H9 (cell line): ENCODE measurements at regions not wholly inside any gene's neighbourhood (a gene's known extent, or its start where the extent isn't known, plus 50 kb on each side); places are given as distances from the start of the nearest gene placed in this dataset.

Experiments used
- DNase-seq: peaks from one replicate; pipeline ENCODE4 v3.0.0-alpha.2; 2017
- H2AFZ ChIP-seq: one replicate; pipeline ENCODE4 v1.6.1; 2013; ENCODE audit warnings: mild to moderate bottlenecking, low read length, control low read depth, moderate library complexity
- H2AK5ac ChIP-seq: 2 replicates; pipeline ENCODE4 v1.6.1; 2013; ENCODE audit warnings: low read length, control low read depth, mixed read lengths; ENCODE audit not compliant: insufficient read length
- H2BK120ac ChIP-seq: one replicate; pipeline ENCODE4 v1.6.1; 2013; ENCODE audit warnings: low read depth, mild to moderate bottlenecking, low read length, control low read depth, inconsistent platforms; ENCODE audit not compliant: poor library complexity, severe bottlenecking
- H2BK12ac ChIP-seq: 2 replicates; pipeline ENCODE4 v1.6.1; 2013; ENCODE audit warnings: low read length, control low read depth, mixed read lengths, low read depth; ENCODE audit not compliant: insufficient read length
- H2BK15ac ChIP-seq: 2 replicates; pipeline ENCODE4 v1.6.1; 2013; ENCODE audit warnings: low read depth, low read length, control low read depth
- H2BK20ac ChIP-seq: one replicate; pipeline ENCODE4 v1.6.1; 2013; ENCODE audit warnings: low read depth, mild to moderate bottlenecking, low read length, control low read depth, inconsistent platforms; ENCODE audit not compliant: poor library complexity, severe bottlenecking
- H2BK5ac ChIP-seq: 2 replicates; pipeline ENCODE4 v1.6.1; 2013; ENCODE audit warnings: low read length, control low read depth, mixed read lengths; ENCODE audit not compliant: insufficient read length
- H3K14ac ChIP-seq: 2 replicates; pipeline ENCODE4 v1.6.1; 2013; ENCODE audit warnings: low read length, control low read depth; ENCODE audit not compliant: insufficient read depth
- H3K18ac ChIP-seq: 2 replicates; pipeline ENCODE4 v1.6.1; 2013; ENCODE audit warnings: low read depth, mild to moderate bottlenecking, mixed read lengths, low read length, control low read depth; ENCODE audit not compliant: insufficient read length
- H3K23ac ChIP-seq: 2 replicates; pipeline ENCODE4 v1.6.1; 2013; ENCODE audit warnings: low read length, control low read depth, mixed read lengths, low read depth; ENCODE audit not compliant: insufficient read length
- H3K23me2 ChIP-seq: 2 replicates; pipeline ENCODE4 v1.6.1; 2013; ENCODE audit warnings: low read depth, mild to moderate bottlenecking, mixed read lengths, low read length, control low read depth; ENCODE audit not compliant: insufficient read length, poor library complexity, severe bottlenecking
- H3K27ac ChIP-seq: 2 replicates; pipeline ENCODE4 v1.5.1; 2013; ENCODE audit warnings: low read length, control low read depth, mixed read lengths, low read depth; ENCODE audit not compliant: insufficient read length
- H3K27me3 ChIP-seq: 2 replicates; pipeline ENCODE4 v1.6.1; 2013; ENCODE audit warnings: low read length, control low read depth, inconsistent platforms; ENCODE audit not compliant: insufficient read depth
- H3K4ac ChIP-seq: 2 replicates; pipeline ENCODE4 v1.6.1; 2013; ENCODE audit warnings: low read depth, mild to moderate bottlenecking, control low read depth, inconsistent platforms, low read length, moderate library complexity
- H3K4me1 ChIP-seq: 2 replicates; pipeline ENCODE4 v1.6.1; 2013; ENCODE audit warnings: low read length, control low read depth, inconsistent platforms; ENCODE audit not compliant: insufficient read depth
- H3K4me2 ChIP-seq: 2 replicates; pipeline ENCODE4 v1.6.1; 2013; ENCODE audit warnings: low read length, control low read depth, mixed read lengths; ENCODE audit not compliant: insufficient read length, insufficient read depth
- H3K56ac ChIP-seq: 2 replicates; pipeline ENCODE4 v1.6.1; 2013; ENCODE audit warnings: low read depth, mild to moderate bottlenecking, mixed read lengths, low read length, control low read depth; ENCODE audit not compliant: insufficient read length
- H3K79me1 ChIP-seq: 2 replicates; pipeline ENCODE4 v1.6.1; 2013; ENCODE audit warnings: low read depth, mild to moderate bottlenecking, moderate library complexity, low read length, control low read depth, inconsistent platforms; ENCODE audit not compliant: insufficient read depth, poor library complexity, severe bottlenecking
- H3K79me2 ChIP-seq: 2 replicates; pipeline ENCODE4 v1.6.1; 2013; ENCODE audit warnings: low read length, control low read depth, inconsistent platforms; ENCODE audit not compliant: insufficient read depth
- H3K9ac ChIP-seq: 2 replicates; pipeline ENCODE4 v1.6.1; 2013; ENCODE audit warnings: low read length, control low read depth, mixed read lengths; ENCODE audit not compliant: insufficient read length; ENCODE audit errors: extremely low read depth
- H3K9me3 ChIP-seq: one replicate; pipeline ENCODE4 v1.6.1; 2013; ENCODE audit warnings: low read depth, low read length, inconsistent platforms; ENCODE audit not compliant: control insufficient read depth
- H3T11ph ChIP-seq: one replicate; pipeline ENCODE4 v1.6.1; 2013; ENCODE audit warnings: mild to moderate bottlenecking, low read length, control low read depth, inconsistent platforms
- H4K20me1 ChIP-seq: one replicate; pipeline ENCODE4 v1.6.1; 2013; ENCODE audit not compliant: control insufficient read depth, insufficient read length, insufficient read depth
- H4K5ac ChIP-seq: 2 replicates; pipeline ENCODE4 v1.6.1; 2013; ENCODE audit warnings: low read depth, mild to moderate bottlenecking, mixed read lengths, low read length, control low read depth; ENCODE audit not compliant: insufficient read length
- H4K8ac ChIP-seq: replicated peaks from 2 replicates; pipeline ENCODE4 v1.6.1; 2013; ENCODE audit warnings: low read length, control low read depth, mixed read lengths, low read depth; ENCODE audit not compliant: insufficient read length
- H4K91ac ChIP-seq: 2 replicates; pipeline ENCODE4 v1.6.1; 2013; ENCODE audit warnings: low read depth, mild to moderate bottlenecking, moderate library complexity, mixed read lengths, low read length, control low read depth; ENCODE audit not compliant: insufficient read length
- H3K27ac Mint-ChIP-seq, 3 experiments: 2 replicates in 2 of 3; 3 replicates in 1 of 3; pipeline ENCODE4 v1.8.0; 2020 to 2021; ENCODE audit warnings: mixed read lengths in 3 of 3, mild to moderate bottlenecking in 1 of 3, moderate library complexity in 1 of 3
- H3K27me3 Mint-ChIP-seq: 2 replicates; pipeline ENCODE4 v1.8.0; 2021; ENCODE audit warnings: low read depth, mild to moderate bottlenecking, moderate library complexity, mixed read lengths
- H3K36me3 Mint-ChIP-seq, 3 experiments: 2 replicates in 2 of 3; 3 replicates in 1 of 3; pipeline ENCODE4 v1.8.0; 2020 to 2021; ENCODE audit warnings: low read depth in 3 of 3, mixed read lengths in 3 of 3; ENCODE audit not compliant: insufficient read depth in 1 of 3
- H3K4me1 Mint-ChIP-seq, 2 experiments: 2 replicates each; pipeline ENCODE4 v1.8.0; 2020; ENCODE audit warnings: mixed read lengths in 2 of 2
- H3K4me3 Mint-ChIP-seq, 2 experiments: 2 replicates in 1 of 2; 3 replicates in 1 of 2; pipeline ENCODE4 v1.8.0; 2020 to 2021; ENCODE audit warnings: mild to moderate bottlenecking in 2 of 2, mixed read lengths in 2 of 2, moderate library complexity in 1 of 2
- H3K9me3 Mint-ChIP-seq, 2 experiments: 2 replicates in 1 of 2; 3 replicates in 1 of 2; pipeline ENCODE4 v1.8.0; 2020; ENCODE audit warnings: mild to moderate bottlenecking in 2 of 2, mixed read lengths in 2 of 2, moderate library complexity in 1 of 2
- TF ChIP-seq, protein P1 (sequence below): fragments of 200-600 bp; sonication (generic); conservative IDR thresholded peaks from 3 replicates; pipeline ENCODE4 v1.8.0; 2021; ENCODE audit warnings: antibody characterized with exemption, mild to moderate bottlenecking

DNA sequence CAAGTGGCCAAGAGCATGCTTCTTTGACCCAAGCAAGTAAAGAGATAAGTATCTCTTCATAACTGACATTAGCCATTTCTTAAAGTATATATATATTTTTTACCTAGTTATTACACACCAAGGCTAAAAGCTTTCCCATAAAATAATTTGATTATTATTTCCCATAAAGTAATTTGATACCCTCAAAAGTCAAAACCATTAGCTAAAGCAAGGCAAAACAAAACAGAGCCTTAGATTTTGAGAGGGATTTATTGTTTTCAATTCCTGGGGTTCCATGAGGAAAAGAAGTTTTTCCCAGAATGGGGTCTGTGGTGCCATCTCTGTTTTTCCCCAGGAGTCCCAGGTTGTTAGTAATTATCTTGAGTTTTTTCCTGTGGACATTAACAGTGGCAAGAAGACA is 125.5 kb upstream of the NUDT4 start:
- Mint-ChIP-seq H3K4me3 (no peak overlapping the region), H3K36me3 (peaks cover 2 to 25% (median 7%) of the 10 kb centered on the region in 3 experiments; a peak in 5 of 7 replicates), H3K27me3 (peaks cover 2% of the 10 kb centered on the region; the same call in 1 of the 2 replicates), H3K27ac (no peak overlapping the region), H3K4me1 (0 out of 4 replicates have a peak, but pooled peaks cover 0 to 5% of the 10 kb centered on the region in 2 experiments), H3K9me3 (peaks cover 20 to 24% of the 10 kb centered on the region in 2 experiments)
- no peak overlapping the region for H4K91ac ChIP-seq
- TF ChIP-seq, protein P1, sequence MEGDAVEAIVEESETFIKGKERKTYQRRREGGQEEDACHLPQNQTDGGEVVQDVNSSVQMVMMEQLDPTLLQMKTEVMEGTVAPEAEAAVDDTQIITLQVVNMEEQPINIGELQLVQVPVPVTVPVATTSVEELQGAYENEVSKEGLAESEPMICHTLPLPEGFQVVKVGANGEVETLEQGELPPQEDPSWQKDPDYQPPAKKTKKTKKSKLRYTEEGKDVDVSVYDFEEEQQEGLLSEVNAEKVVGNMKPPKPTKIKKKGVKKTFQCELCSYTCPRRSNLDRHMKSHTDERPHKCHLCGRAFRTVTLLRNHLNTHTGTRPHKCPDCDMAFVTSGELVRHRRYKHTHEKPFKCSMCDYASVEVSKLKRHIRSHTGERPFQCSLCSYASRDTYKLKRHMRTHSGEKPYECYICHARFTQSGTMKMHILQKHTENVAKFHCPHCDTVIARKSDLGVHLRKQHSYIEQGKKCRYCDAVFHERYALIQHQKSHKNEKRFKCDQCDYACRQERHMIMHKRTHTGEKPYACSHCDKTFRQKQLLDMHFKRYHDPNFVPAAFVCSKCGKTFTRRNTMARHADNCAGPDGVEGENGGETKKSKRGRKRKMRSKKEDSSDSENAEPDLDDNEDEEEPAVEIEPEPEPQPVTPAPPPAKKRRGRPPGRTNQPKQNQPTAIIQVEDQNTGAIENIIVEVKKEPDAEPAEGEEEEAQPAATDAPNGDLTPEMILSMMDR: no peak
- H3K18ac ChIP-seq: no peak overlapping the region
- no peak overlapping the region for H2BK5ac ChIP-seq
- H3K4me1 ChIP-seq: no peaks in the 10 kb centered on the region
- peaks cover 16% of the 10 kb centered on the region for H3K9me3 ChIP-seq
- no peaks in the 10 kb centered on the region for H3K79me1 ChIP-seq
- H2BK12ac ChIP-seq: no peak overlapping the region
- no peak overlapping the region for H3K4ac ChIP-seq
- H3K56ac ChIP-seq: no peak overlapping the region
- no peak overlapping the region for H3K27ac ChIP-seq
- no peak overlapping the region for H2BK20ac ChIP-seq
- no peak overlapping the region for H3K4me2 ChIP-seq
- no peaks in the 10 kb centered on the region for H3K27me3 ChIP-seq
- H2BK120ac ChIP-seq: no peak overlapping the region
- H3K14ac ChIP-seq: no peak overlapping the region
- H4K8ac ChIP-seq: no peak overlapping the region
- no peak overlapping the region for H3K9ac ChIP-seq
- H4K5ac ChIP-seq: no peak overlapping the region
- H2AFZ ChIP-seq: no peak overlapping the region
- H3K23me2 ChIP-seq: no peaks in the 10 kb centered on the region
- H4K20me1 ChIP-seq: no peaks in the 10 kb centered on the region
- no peak overlapping the region for H2AK5ac ChIP-seq
- H2BK15ac ChIP-seq: no peak overlapping the region
- H3K23ac ChIP-seq: no peak overlapping the region
- no peaks in the 10 kb centered on the region for H3K79me2 ChIP-seq
- no peak overlapping the region for H3T11ph ChIP-seq
- no peak for DNase-seq
